HepG2 (cell line): ENCODE measurements at regions not wholly inside any gene's neighbourhood (a gene's known extent, or its start where the extent isn't known, plus 50 kb on each side); places are given as distances from the start of the nearest gene placed in this dataset.

Source experiments
- ATAC-seq: fragments of 200-7000 bp; cut with Tn5 transposase; 3 replicates; pipeline ENCODE4 v1.9.1; 2020; ENCODE audit warnings: mild to moderate bottlenecking, moderate library complexity
- BruUV-seq: library from RNA; stranded (reverse); fragments of 400-500 nt; replicated peaks from 2 replicates; lab custom pipeline; 2021; lab: Mats Ljungman, UMichigan
- CTCF ChIA-PET: fragments of 300-600 bp; formaldehyde crosslinking; extraction: SDS; loops from one replicate; lab custom pipeline; 2021; ENCODE audit warnings: low total read pairs, inconsistent platforms, low intra/inter-chr PET ratio; lab: Yijun Ruan, JAX
- POLR2A ChIA-PET: fragments of 350-600 bp; sonication (Branson Sonifier 250); formaldehyde crosslinking; loops from one replicate; lab custom pipeline; 2020; ENCODE audit warnings: antibody characterized with exemption, inconsistent platforms; lab: Yijun Ruan, JAX
- DNase-seq: peaks from one replicate; pipeline ENCODE4 v3.0.0-alpha.2; 2015; ENCODE audit warnings: low spot score
- FAIRE-seq: peaks from 3 replicates; lab custom pipeline; 2011; peaks lifted over from hg19 to GRCh38; lab: Jason Lieb, UNC
- H2AFZ ChIP-seq: one replicate; pipeline ENCODE4 v1.6.1; 2011; ENCODE audit warnings: low read length, inconsistent platforms
- H3K27ac ChIP-seq: fragments of 300-600 bp; 3 replicates; pipeline ENCODE4 v1.8.0; 2011; ENCODE audit warnings: mixed run types, mild to moderate bottlenecking, mixed read lengths, low read length, inconsistent platforms; ENCODE audit not compliant: insufficient read depth; ENCODE audit errors: extremely low read length
- H3K27me3 ChIP-seq, 2 experiments: fragments of 200-600 bp in 1 of 2; 2 replicates in 1 of 2; 3 replicates in 1 of 2; pipeline versions ENCODE4 v1.6.0 to v1.8.0; 2011; ENCODE audit warnings: low read length in 2 of 2, mild to moderate bottlenecking in 2 of 2, moderate library complexity in 2 of 2, inconsistent platforms in 1 of 2; ENCODE audit not compliant: insufficient read depth in 2 of 2, control insufficient read depth in 1 of 2
- H3K36me3 ChIP-seq, 2 experiments: fragments of 200-600 bp in 1 of 2; replicated peaks in 1 of 2; 2 replicates in 1 of 2; 3 replicates in 1 of 2; pipeline versions ENCODE4 v1.5.1 to v1.8.0; 2011; ENCODE audit warnings: low read length in 2 of 2, inconsistent platforms in 1 of 2; ENCODE audit not compliant: insufficient read depth in 2 of 2, control insufficient read depth in 1 of 2
- H3K4me1 ChIP-seq: 2 replicates; pipeline ENCODE4 v1.5.1; 2012; ENCODE audit warnings: low read length, inconsistent platforms; ENCODE audit not compliant: insufficient read depth
- H3K4me2 ChIP-seq: 2 replicates; pipeline ENCODE4 v1.6.0; 2011; ENCODE audit warnings: low read depth, low read length, inconsistent platforms
- H3K4me3 ChIP-seq, 3 experiments: fragments of 200-600 bp in 1 of 3; sonication (generic), shearing (Covaris generic) in 1 of 3; replicated peaks in 1 of 3; 2 replicates each; pipeline ENCODE4 v1.5.1; 2011 to 2016; ENCODE audit warnings: low read length in 3 of 3, inconsistent platforms in 2 of 3, low read depth in 2 of 3, mild to moderate bottlenecking in 2 of 3, control low read depth in 1 of 3, mixed read lengths in 1 of 3; ENCODE audit not compliant: insufficient read depth in 1 of 3
- H3K79me2 ChIP-seq: one replicate; pipeline ENCODE4 v1.6.1; 2011; ENCODE audit warnings: low read length, inconsistent platforms; ENCODE audit not compliant: insufficient read depth
- H3K9ac ChIP-seq: 2 replicates; pipeline ENCODE4 v1.6.0; 2011; ENCODE audit warnings: mild to moderate bottlenecking, low read depth, low read length, inconsistent platforms; ENCODE audit not compliant: insufficient read depth
- H3K9me3 ChIP-seq: 2 replicates; pipeline ENCODE4 v1.5.1; 2012; ENCODE audit warnings: mild to moderate bottlenecking, low read length
- H4K20me1 ChIP-seq: 2 replicates; pipeline ENCODE4 v1.6.0; 2011; ENCODE audit warnings: inconsistent platforms, mild to moderate bottlenecking, low read length, moderate library complexity; ENCODE audit not compliant: insufficient read depth
- ATM ChIP-seq: fragments of 450-650 bp; IDR thresholded peaks from 2 replicates; pipeline ENCODE4 v1.7.1; 2017; ENCODE audit warnings: mild to moderate bottlenecking, borderline replicate concordance
- MTF1 ChIP-seq: sonication (generic); formaldehyde crosslinking; IDR thresholded peaks from 2 replicates; pipeline ENCODE4 v1.5.0; 2020; ENCODE audit warnings: missing genetic modification reagents
- NCOA2 ChIP-seq: sonication (generic); formaldehyde crosslinking; IDR thresholded peaks from 2 replicates; pipeline ENCODE4 v1.8.0; 2022; ENCODE audit warnings: inconsistent platforms
- PCBP2 ChIP-seq: fragments of 200-400 bp; formaldehyde crosslinking; optimal IDR thresholded peaks from 2 replicates; pipeline ENCODE3; 2018; ENCODE audit warnings: low read length, low read depth; ENCODE audit not compliant: poor library complexity, severe bottlenecking
- RARG ChIP-seq: sonication (generic); formaldehyde crosslinking; IDR thresholded peaks from 2 replicates; pipeline ENCODE4 v1.4.0; 2020; ENCODE audit warnings: low read depth, mild to moderate bottlenecking, missing genetic modification reagents
- SMARCE1 ChIP-seq: fragments of 450-650 bp; IDR thresholded peaks from 2 replicates; pipeline ENCODE4 v1.6.1; 2017; ENCODE audit warnings: borderline replicate concordance
- SMC3 ChIP-seq: IDR thresholded peaks from 2 replicates; pipeline ENCODE4 v1.6.1; 2011; ENCODE audit warnings: low read length, improper control_type of control experiment
- SRSF1 ChIP-seq: fragments of 200-400 bp; formaldehyde crosslinking; optimal IDR thresholded peaks from 2 replicates; pipeline ENCODE3; 2017; ENCODE audit warnings: mild to moderate bottlenecking, low read depth, low read length, moderate library complexity
- SRY ChIP-seq: sonication (generic); formaldehyde crosslinking; IDR thresholded peaks from 2 replicates; pipeline ENCODE4 v1.8.0; 2022; ENCODE audit warnings: mild to moderate bottlenecking, missing genetic modification reagents
- STAG1 ChIP-seq: sonication (generic); formaldehyde crosslinking; IDR thresholded peaks from 2 replicates; pipeline ENCODE4 v1.4.0; 2020; ENCODE audit warnings: missing genetic modification reagents
- U2AF1 ChIP-seq: fragments of 200-400 bp; formaldehyde crosslinking; optimal IDR thresholded peaks from 2 replicates; pipeline ENCODE3; 2017; ENCODE audit warnings: mild to moderate bottlenecking, low read depth, low read length
- ZFP62 ChIP-seq: sonication (generic); formaldehyde crosslinking; IDR thresholded peaks from 2 replicates; pipeline ENCODE4 v1.4.0; 2020; ENCODE audit warnings: missing genetic modification reagents
- ZNF232 ChIP-seq: sonication (generic); formaldehyde crosslinking; IDR thresholded peaks from 2 replicates; pipeline ENCODE4 v1.4.0; 2020; ENCODE audit warnings: missing genetic modification reagents, borderline replicate concordance
- ZNF335 ChIP-seq: sonication (generic); formaldehyde crosslinking; IDR thresholded peaks from 2 replicates; pipeline ENCODE4 v1.4.0; 2020; ENCODE audit warnings: missing genetic modification reagents
- ZNF546 ChIP-seq: sonication (generic); formaldehyde crosslinking; conservative IDR thresholded peaks from 2 replicates; pipeline ENCODE4 v1.8.1; 2023; ENCODE audit warnings: mild to moderate bottlenecking, missing genetic modification reagents
- ZNF552 ChIP-seq: sonication (generic); formaldehyde crosslinking; IDR thresholded peaks from 2 replicates; pipeline ENCODE4 v1.9.0; 2022; ENCODE audit warnings: missing genetic modification reagents, mild to moderate bottlenecking, borderline replicate concordance
- ZNF749 ChIP-seq: sonication (generic); formaldehyde crosslinking; IDR thresholded peaks from 2 replicates; pipeline ENCODE4 v1.8.0; 2022; ENCODE audit warnings: mild to moderate bottlenecking, missing genetic modification reagents, moderate library complexity, borderline replicate concordance
- ZNF768 ChIP-seq: sonication (generic); formaldehyde crosslinking; IDR thresholded peaks from 2 replicates; pipeline ENCODE4 v1.4.0; 2020; ENCODE audit warnings: missing genetic modification reagents
- WGBS: methylation state at CpG from one replicate; pipeline ENCODE4 v1.1.6; 2017; ENCODE audit warnings: low lambda C conversion rate; 5-methylcytosine and 5-hydroxymethylcytosine counted together
- in situ Hi-C: cut with HindIII; loops from 2 replicates; pipeline ENCODE4 v1.10.0; 2017; ENCODE audit warnings: low pct_unique_long_range_greater_than_20kb; ENCODE audit not compliant: extremely low pct_ligation_motif_present
- intact Hi-C: fragments of 100-400 bp; cut with micrococcal nuclease; formaldehyde crosslinking; loops from one replicate; pipeline ENCODE4 v1.10.0; 2022; ENCODE audit not compliant: unreplicated experiment
- TF ChIP-seq, protein P1 (sequence below): sonication (generic); formaldehyde crosslinking; IDR thresholded peaks from 2 replicates; pipeline ENCODE4 v1.5.0; 2020; ENCODE audit warnings: missing genetic modification reagents, mild to moderate bottlenecking, borderline replicate concordance
- TF ChIP-seq, protein P2 (sequence below): sonication (generic); formaldehyde crosslinking; IDR thresholded peaks from 2 replicates; pipeline ENCODE4 v1.5.1; 2020; ENCODE audit warnings: mild to moderate bottlenecking, missing genetic modification reagents, moderate library complexity

GRCh38 chr4:175536852-175537453 is 275.1 kb downstream of the GPM6A start:
- no peaks in the 10 kb centered on the region for H3K27me3 ChIP-seq
- H3K79me2 ChIP-seq, result no peaks in the 10 kb centered on the region
- H3K4me1 ChIP-seq, result peaks cover 9% of the 10 kb centered on the region
- ChIA-PET POLR2A (no interaction called here), CTCF (interaction anchor here (1.8 to 1.9 kb wide), 2 partner anchors 28 to 773 kb away, joined by 6 to 18 read pairs; no protein-coding TSS in a partner anchor)
- 9% methylated on average over 6 of the region's 6 CpGs for WGBS
- no peaks in the 10 kb centered on the region for H4K20me1 ChIP-seq
- intact Hi-C loops (loop anchor here (1.0 to 10.0 kb wide), 2 partner anchors 28 to 1172 kb away; no protein-coding TSS in a partner anchor), in situ Hi-C loops (loop anchor here (10.0 kb wide), 1 partner anchor 772 kb away; no protein-coding TSS in a partner anchor)
- H3K4me2 ChIP-seq, result no peak overlapping the region
- DNase-seq (peak; percentile 35), ATAC-seq (no peak; the same call in 2 of the 3 replicates), FAIRE-seq (peak; percentile 63)
- H2AFZ ChIP-seq, result no peak overlapping the region
- H3K27ac ChIP-seq, result no peak overlapping the region
- no peak overlapping the region for H3K4me3 ChIP-seq
- no peaks in the 10 kb centered on the region for H3K36me3 ChIP-seq
- no peaks in the 10 kb centered on the region for H3K9me3 ChIP-seq
- no TSS peak for BruUV-seq
- H3K9ac ChIP-seq, result no peak overlapping the region
- TF ChIP-seq PCBP2, result no peak
- TF ChIP-seq ZNF552, result no peak
- TF ChIP-seq ATM, result no peak
- TF ChIP-seq ZNF335 (CRISPR knock-in tag), result no peak
- TF ChIP-seq U2AF1, result no peak
- no peak for TF ChIP-seq ZNF749
- TF ChIP-seq ZNF768, result no peak
- TF ChIP-seq, protein P1, sequence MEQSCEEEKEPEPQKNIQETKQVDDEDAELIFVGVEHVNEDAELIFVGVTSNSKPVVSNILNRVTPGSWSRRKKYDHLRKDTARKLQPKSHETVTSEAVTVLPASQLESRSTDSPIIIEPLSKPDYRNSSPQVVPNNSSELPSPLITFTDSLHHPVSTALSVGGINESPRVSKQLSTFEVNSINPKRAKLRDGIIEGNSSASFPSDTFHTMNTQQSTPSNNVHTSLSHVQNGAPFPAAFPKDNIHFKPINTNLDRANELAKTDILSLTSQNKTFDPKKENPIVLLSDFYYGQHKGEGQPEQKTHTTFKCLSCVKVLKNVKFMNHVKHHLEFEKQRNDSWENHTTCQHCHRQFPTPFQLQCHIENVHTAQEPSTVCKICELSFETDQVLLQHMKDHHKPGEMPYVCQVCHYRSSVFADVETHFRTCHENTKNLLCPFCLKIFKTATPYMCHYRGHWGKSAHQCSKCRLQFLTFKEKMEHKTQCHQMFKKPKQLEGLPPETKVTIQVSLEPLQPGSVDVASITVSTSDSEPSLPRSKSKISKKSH (CRISPR knock-in tag), result no peak
- no peak for TF ChIP-seq SRSF1
- peak; percentile 20; the same call in 1 of the 2 replicates for TF ChIP-seq SMC3
- TF ChIP-seq STAG1 (CRISPR knock-in tag), result peak; percentile 62
- TF ChIP-seq RARG (CRISPR knock-in tag), result no peak
- no peak for TF ChIP-seq SRY
- no peak for TF ChIP-seq ZNF232 (CRISPR knock-in tag)
- TF ChIP-seq ZFP62, result no peak
- TF ChIP-seq, protein P2, sequence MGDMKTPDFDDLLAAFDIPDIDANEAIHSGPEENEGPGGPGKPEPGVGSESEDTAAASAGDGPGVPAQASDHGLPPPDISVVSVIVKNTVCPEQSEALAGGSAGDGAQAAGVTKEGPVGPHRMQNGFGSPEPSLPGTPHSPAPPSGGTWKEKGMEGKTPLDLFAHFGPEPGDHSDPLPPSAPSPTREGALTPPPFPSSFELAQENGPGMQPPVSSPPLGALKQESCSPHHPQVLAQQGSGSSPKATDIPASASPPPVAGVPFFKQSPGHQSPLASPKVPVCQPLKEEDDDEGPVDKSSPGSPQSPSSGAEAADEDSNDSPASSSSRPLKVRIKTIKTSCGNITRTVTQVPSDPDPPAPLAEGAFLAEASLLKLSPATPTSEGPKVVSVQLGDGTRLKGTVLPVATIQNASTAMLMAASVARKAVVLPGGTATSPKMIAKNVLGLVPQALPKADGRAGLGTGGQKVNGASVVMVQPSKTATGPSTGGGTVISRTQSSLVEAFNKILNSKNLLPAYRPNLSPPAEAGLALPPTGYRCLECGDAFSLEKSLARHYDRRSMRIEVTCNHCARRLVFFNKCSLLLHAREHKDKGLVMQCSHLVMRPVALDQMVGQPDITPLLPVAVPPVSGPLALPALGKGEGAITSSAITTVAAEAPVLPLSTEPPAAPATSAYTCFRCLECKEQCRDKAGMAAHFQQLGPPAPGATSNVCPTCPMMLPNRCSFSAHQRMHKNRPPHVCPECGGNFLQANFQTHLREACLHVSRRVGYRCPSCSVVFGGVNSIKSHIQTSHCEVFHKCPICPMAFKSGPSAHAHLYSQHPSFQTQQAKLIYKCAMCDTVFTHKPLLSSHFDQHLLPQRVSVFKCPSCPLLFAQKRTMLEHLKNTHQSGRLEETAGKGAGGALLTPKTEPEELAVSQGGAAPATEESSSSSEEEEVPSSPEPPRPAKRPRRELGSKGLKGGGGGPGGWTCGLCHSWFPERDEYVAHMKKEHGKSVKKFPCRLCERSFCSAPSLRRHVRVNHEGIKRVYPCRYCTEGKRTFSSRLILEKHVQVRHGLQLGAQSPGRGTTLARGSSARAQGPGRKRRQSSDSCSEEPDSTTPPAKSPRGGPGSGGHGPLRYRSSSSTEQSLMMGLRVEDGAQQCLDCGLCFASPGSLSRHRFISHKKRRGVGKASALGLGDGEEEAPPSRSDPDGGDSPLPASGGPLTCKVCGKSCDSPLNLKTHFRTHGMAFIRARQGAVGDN (CRISPR knock-in tag), result no peak
- no peak for TF ChIP-seq ZNF546 (CRISPR knock-in tag)
- TF ChIP-seq SMARCE1, result no peak
- no peak for TF ChIP-seq MTF1
- TF ChIP-seq NCOA2 (CRISPR knock-in tag), result no peak
